HCT116 (cell line): ENCODE measurements at regions not wholly inside any gene's neighbourhood (a gene's known extent, or its start where the extent isn't known, plus 50 kb on each side); places are given as distances from the start of the nearest gene placed in this dataset.

ENCODE experiments used
- ATAC-seq: fragments of 200-7000 bp; cut with Tn5 transposase; 2 replicates; pipeline ENCODE4 v1.9.1; 2020; ENCODE audit warnings: mild to moderate bottlenecking, moderate library complexity
- BruUV-seq: library from RNA; stranded (reverse); fragments of 400-500 nt; replicated peaks from 2 replicates; lab custom pipeline; 2021; lab: Mats Ljungman, UMichigan
- CTCF ChIA-PET: fragments of 300-600 bp; sonication (Branson Sonifier 250); formaldehyde crosslinking; loops from one replicate; lab custom pipeline; 2021; ENCODE audit warnings: antibody characterized with exemption; lab: Charles Lee
- POLR2A ChIA-PET: fragments of 300-600, 350-600 bp; sonication (Branson Sonifier 250); formaldehyde crosslinking; loops from one replicate; lab custom pipeline; 2021; ENCODE audit warnings: antibody characterized with exemption; lab: Charles Lee
- RAD21 ChIA-PET, 2 experiments: fragments of 300-600 bp; sonication (Branson Sonifier 250); formaldehyde crosslinking; loops; one replicate each; lab custom pipeline; 2023; ENCODE audit warnings: low total read pairs in 2 of 2; ENCODE audit not compliant: uncharacterized antibody in 2 of 2, unreplicated experiment in 2 of 2, low non-redundant PET in 1 of 2; lab: Charles Lee
- DNase-seq: peaks from one replicate; pipeline ENCODE4 v3.0.0-alpha.2; 2010; ENCODE audit warnings: low read depth, low spot score
- H2AFZ ChIP-seq: fragments of 200-600 bp; shearing (Covaris generic), sonication (generic); 2 replicates; pipeline ENCODE4 v1.6.1; 2017; ENCODE audit warnings: low read depth, mixed run types, mixed read lengths, antibody characterized with exemption, low read length; ENCODE audit not compliant: poor library complexity, severe bottlenecking
- H3K27ac ChIP-seq: 2 replicates; pipeline ENCODE4 v1.5.1; 2012; ENCODE audit warnings: low read depth, low read length
- H3K27me3 ChIP-seq: fragments of 200-600 bp; sonication (generic); 2 replicates; pipeline ENCODE4 v1.6.1; 2016; ENCODE audit warnings: mixed run types, low read length, mixed read lengths; ENCODE audit not compliant: insufficient read depth
- H3K36me3 ChIP-seq, 2 experiments: fragments of 200-500 bp in 1 of 2; fragments of 200-600 bp in 1 of 2; sonication (Bioruptor generic) in 1 of 2; sonication (generic) in 1 of 2; 2 replicates each; pipeline versions ENCODE4 v1.5.1 to v1.6.1; 2014 to 2016; ENCODE audit warnings: low read length in 2 of 2, inconsistent platforms in 1 of 2, mixed read lengths in 1 of 2, mixed run types in 1 of 2; ENCODE audit not compliant: insufficient read depth in 2 of 2, control insufficient read depth in 1 of 2
- H3K4me1 ChIP-seq, 2 experiments: fragments of 200-600 bp in 1 of 2; sonication (generic) in 1 of 2; 2 replicates each; pipeline versions ENCODE4 v1.5.1 to v1.6.1; 2012 to 2017; ENCODE audit warnings: low read length in 2 of 2, inconsistent platforms in 1 of 2, mild to moderate bottlenecking in 1 of 2, mixed read lengths in 1 of 2, mixed run types in 1 of 2, moderate library complexity in 1 of 2; ENCODE audit not compliant: insufficient read depth in 2 of 2, control insufficient read depth in 1 of 2
- H3K4me2 ChIP-seq: fragments of 200-600 bp; sonication (generic); 2 replicates; pipeline ENCODE4 v1.6.1; 2017; ENCODE audit warnings: mixed run types, low read length, mixed read lengths
- H3K4me3 ChIP-seq, 2 experiments: fragments of 200-600 bp in 1 of 2; sonication (generic) in 1 of 2; replicated peaks in 1 of 2; 2 replicates each; pipeline ENCODE4 v1.5.1; 2011 to 2016; ENCODE audit warnings: low read length in 2 of 2, control low read depth in 1 of 2, low read depth in 1 of 2, mild to moderate bottlenecking in 1 of 2, mixed read lengths in 1 of 2, mixed run types in 1 of 2
- H3K79me2 ChIP-seq: fragments of 200-600 bp; sonication (generic); 2 replicates; pipeline ENCODE4 v1.6.1; 2017; ENCODE audit warnings: mild to moderate bottlenecking, mixed run types, low read length, moderate library complexity, mixed read lengths; ENCODE audit not compliant: insufficient read depth
- H3K9ac ChIP-seq: fragments of 200-600 bp; sonication (generic); 2 replicates; pipeline ENCODE4 v1.6.1; 2016; ENCODE audit warnings: low read length, mixed read lengths
- H3K9me2 ChIP-seq: fragments of 200-600 bp; sonication (generic), shearing (Covaris generic); 2 replicates; pipeline ENCODE4 v1.6.1; 2017; ENCODE audit warnings: mixed run types, mild to moderate bottlenecking, moderate library complexity; ENCODE audit not compliant: insufficient read depth
- H3K9me3 ChIP-seq, 2 experiments: fragments of 200-500 bp in 1 of 2; fragments of 200-600 bp in 1 of 2; sonication (Bioruptor generic) in 1 of 2; sonication (generic) in 1 of 2; 2 replicates each; pipeline ENCODE4 v1.6.1; 2014 to 2017; ENCODE audit warnings: low read length in 2 of 2, mixed read lengths in 2 of 2, inconsistent platforms in 1 of 2, low read depth in 1 of 2, mild to moderate bottlenecking in 1 of 2, mixed run types in 1 of 2, moderate library complexity in 1 of 2; ENCODE audit not compliant: control insufficient read depth in 1 of 2, insufficient read depth in 1 of 2
- H4K20me1 ChIP-seq: fragments of 200-600 bp; sonication (generic), shearing (Covaris generic); 2 replicates; pipeline ENCODE4 v1.6.1; 2017; ENCODE audit warnings: mixed run types, mild to moderate bottlenecking, moderate library complexity; ENCODE audit not compliant: insufficient read depth
- CBX3 ChIP-seq: IDR thresholded peaks from 2 replicates; pipeline ENCODE4 v1.6.1; 2012; ENCODE audit warnings: low read depth
- CEBPB ChIP-seq: IDR thresholded peaks from 2 replicates; pipeline ENCODE4 v1.6.1; 2012; ENCODE audit warnings: low read depth
- EGR1 ChIP-seq: IDR thresholded peaks from 2 replicates; pipeline ENCODE4 v1.6.1; 2012; ENCODE audit warnings: low read depth
- ELF1 ChIP-seq: IDR thresholded peaks from 2 replicates; pipeline ENCODE4 v1.6.1; 2012; ENCODE audit warnings: low read depth, borderline replicate concordance
- EZH2 ChIP-seq: fragments of 200-600 bp; sonication (generic); IDR thresholded peaks from 2 replicates; pipeline ENCODE4 v1.6.1; 2017; ENCODE audit warnings: antibody characterized with exemption, mixed run types
- EZH2phosphoT487 ChIP-seq: fragments of 200-600 bp; IDR thresholded peaks from 2 replicates; pipeline ENCODE4 v1.6.1; 2018; ENCODE audit warnings: antibody characterized with exemption, borderline replicate concordance
- FOSL1 ChIP-seq: IDR thresholded peaks from 2 replicates; pipeline ENCODE4 v1.6.1; 2012; ENCODE audit warnings: low read depth
- JUND ChIP-seq: IDR thresholded peaks from 2 replicates; pipeline ENCODE4 v1.6.1; 2012
- POLR2AphosphoS5 ChIP-seq: IDR thresholded peaks from 2 replicates; pipeline ENCODE4 v1.6.1; 2011; ENCODE audit warnings: mild to moderate bottlenecking, low read depth, low read length, moderate library complexity
- REST ChIP-seq: IDR thresholded peaks from 2 replicates; pipeline ENCODE4 v1.6.1; 2012; ENCODE audit warnings: low read depth
- SIN3A ChIP-seq: IDR thresholded peaks from 2 replicates; pipeline ENCODE4 v1.6.1; 2012; ENCODE audit warnings: low read depth
- SP1 ChIP-seq: IDR thresholded peaks from 2 replicates; pipeline ENCODE4 v1.6.1; 2012; ENCODE audit warnings: low read depth
- SRF ChIP-seq: IDR thresholded peaks from 2 replicates; pipeline ENCODE4 v1.6.1; 2012; ENCODE audit warnings: low read depth
- TCF7L2 ChIP-seq: IDR thresholded peaks from 2 replicates; pipeline ENCODE4 v1.7.0; 2011; ENCODE audit warnings: borderline replicate concordance, inconsistent platforms; ENCODE audit not compliant: insufficient read depth, insufficient read length; ENCODE audit errors: extremely low read depth
- ZFX ChIP-seq: fragments of 450-650 bp; IDR thresholded peaks from 2 replicates; pipeline ENCODE4 v1.6.1; 2017
- intact Hi-C: fragments of 100-400 bp; cut with micrococcal nuclease; formaldehyde crosslinking; loops from 2 replicates; pipeline ENCODE4 v1.10.0; 2022

- TF ChIP-seq SIN3A: no peak
- no peak for TF ChIP-seq SRF
- no peak for TF ChIP-seq REST
- TF ChIP-seq EZH2: no peak
- TF ChIP-seq, all 23 proteins: peak for 0
These were observed 488.2 kb upstream of the ROBO2 start (continued) for GRCh38 chr3:76551739-76552138.

DNA sequence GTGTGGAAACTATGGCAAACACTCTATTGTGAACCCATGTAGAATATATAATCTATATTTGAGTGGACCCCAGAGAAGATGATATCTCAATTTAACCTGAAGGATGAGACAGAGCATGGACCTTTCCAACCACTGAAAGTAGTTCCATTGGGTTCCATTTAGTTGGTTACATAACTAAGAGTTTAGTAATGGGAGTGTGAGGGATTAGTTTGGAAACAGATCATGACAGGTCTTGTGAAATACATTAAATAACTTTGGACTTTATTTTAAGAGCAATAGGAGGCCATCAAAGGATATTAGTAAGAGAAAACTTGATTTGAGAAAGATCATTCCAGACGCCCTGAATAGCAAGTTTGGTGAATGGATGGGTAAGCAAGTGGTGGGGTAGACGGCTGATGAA is 487.2 kb upstream of the ROBO2 start:
- Histone ChIP-seq H3K36me3 (no peaks in the 10 kb centered on the region), H3K9ac (no peak overlapping the region), H3K27ac (no peak overlapping the region), H3K9me3 (peaks cover 7 to 13% of the 10 kb centered on the region in 2 experiments; a peak in 2 of 4 replicates), H3K4me3 (no peak overlapping the region), H4K20me1 (no peaks in the 10 kb centered on the region), H3K79me2 (no peaks in the 10 kb centered on the region), H3K4me2 (no peak overlapping the region), H3K4me1 (no peaks in the 10 kb centered on the region), H2AFZ (no peak overlapping the region), H3K9me2 (no peaks in the 10 kb centered on the region), H3K27me3 (no peaks in the 10 kb centered on the region)
- ChIA-PET CTCF (no interaction called here), POLR2A (no interaction called here), RAD21 (no interaction called here)
- no peak for TF ChIP-seq ELF1
- TF ChIP-seq EZH2: no peak
- TF ChIP-seq EZH2phosphoT487: no peak
- no peak for TF ChIP-seq CBX3
- no peak for TF ChIP-seq ZFX
- no peak for TF ChIP-seq CEBPB
- TF ChIP-seq JUND: no peak
- no peak for TF ChIP-seq FOSL1
- no peak for TF ChIP-seq POLR2AphosphoS5
- no peak for TF ChIP-seq TCF7L2
- TF ChIP-seq EGR1: no peak
- TF ChIP-seq SP1: no peak
- no TSS peak for BruUV-seq
- intact Hi-C loops: no loop called here
- DNase-seq (no peak), ATAC-seq (no peak)
